Hepatocyte (in vitro differentiated cells): ENCODE measurements at regions not wholly inside any gene's neighbourhood (a gene's known extent, or its start where the extent isn't known, plus 50 kb on each side); places are given as distances from the start of the nearest gene placed in this dataset.
"Not testable (repeated sequence)": the region's sequence is repeated elsewhere in the genome, so short reads cannot be mapped to it uniquely, and the experiment has no call there.

Source experiments
- DNase-seq: peaks from one replicate; pipeline ENCODE4 v3.0.0-alpha.2; 2016; ENCODE audit warnings: low spot score
- H2AFZ ChIP-seq: fragments of 200-600 bp; sonication (generic); 2 replicates; pipeline ENCODE4 v1.6.0; 2016; ENCODE audit warnings: antibody characterized with exemption, mild to moderate bottlenecking
- H3K27ac ChIP-seq: fragments of 200-600 bp; sonication (generic); 2 replicates; pipeline ENCODE4 v1.5.1; 2016; ENCODE audit warnings: mild to moderate bottlenecking
- H3K27me3 ChIP-seq: fragments of 200-600 bp; sonication (generic); 2 replicates; pipeline ENCODE4 v1.6.1; 2016
- H3K36me3 ChIP-seq: fragments of 200-600 bp; sonication (generic); replicated peaks from 2 replicates; pipeline ENCODE4 v1.5.1; 2016; ENCODE audit warnings: low read depth; ENCODE audit not compliant: insufficient read depth
- H3K4me1 ChIP-seq: fragments of 200-600 bp; sonication (generic); 2 replicates; pipeline ENCODE4 v1.5.1; 2016; ENCODE audit warnings: mild to moderate bottlenecking, moderate library complexity; ENCODE audit not compliant: insufficient read depth
- H3K4me2 ChIP-seq: fragments of 200-600 bp; sonication (generic); 2 replicates; pipeline ENCODE4 v1.6.0; 2016
- H3K4me3 ChIP-seq: fragments of 200-600 bp; sonication (generic); 2 replicates; pipeline ENCODE4 v1.5.1; 2016; ENCODE audit warnings: mild to moderate bottlenecking
- H3K79me2 ChIP-seq: fragments of 200-600 bp; sonication (generic); 2 replicates; pipeline ENCODE4 v1.6.0; 2017; ENCODE audit warnings: mild to moderate bottlenecking
- H3K9me2 ChIP-seq: fragments of 200-600 bp; sonication (generic); replicated peaks from 2 replicates; pipeline ENCODE4 v1.6.0; 2017; ENCODE audit warnings: mild to moderate bottlenecking; ENCODE audit not compliant: insufficient read depth
- H3K9me3 ChIP-seq: fragments of 200-600 bp; sonication (generic); 2 replicates; pipeline ENCODE4 v1.5.1; 2016; ENCODE audit warnings: low read depth, mild to moderate bottlenecking
- H4K20me1 ChIP-seq: fragments of 200-600 bp; sonication (generic); 2 replicates; pipeline ENCODE4 v1.6.0; 2016; ENCODE audit warnings: mild to moderate bottlenecking; ENCODE audit not compliant: insufficient read depth, poor library complexity, severe bottlenecking
- EZH2 ChIP-seq: fragments of 200-600 bp; sonication (generic); IDR thresholded peaks from 2 replicates; pipeline ENCODE4 v1.6.1; 2016; ENCODE audit warnings: antibody characterized with exemption, mild to moderate bottlenecking, borderline replicate concordance
- EZH2phosphoT487 ChIP-seq: fragments of 200-600 bp; sonication (generic); IDR thresholded peaks from one replicate; pipeline ENCODE4 v1.6.1; 2018; ENCODE audit warnings: antibody characterized with exemption, mild to moderate bottlenecking, low read depth, moderate library complexity; ENCODE audit not compliant: unreplicated experiment, severe bottlenecking
- WGBS: methylation state at CpG from one replicate; pipeline ENCODE4 v1.1.6; 2016; ENCODE audit warnings: low lambda C conversion rate; ENCODE audit errors: missing lambda C conversion rate; 5-methylcytosine and 5-hydroxymethylcytosine counted together
- TF ChIP-seq, protein P1 (sequence below): fragments of 200-600 bp; sonication (generic); IDR thresholded peaks from 2 replicates; pipeline ENCODE4 v1.5.1; 2016; ENCODE audit warnings: antibody characterized with exemption, mild to moderate bottlenecking; ENCODE audit not compliant: poor library complexity

DNA sequence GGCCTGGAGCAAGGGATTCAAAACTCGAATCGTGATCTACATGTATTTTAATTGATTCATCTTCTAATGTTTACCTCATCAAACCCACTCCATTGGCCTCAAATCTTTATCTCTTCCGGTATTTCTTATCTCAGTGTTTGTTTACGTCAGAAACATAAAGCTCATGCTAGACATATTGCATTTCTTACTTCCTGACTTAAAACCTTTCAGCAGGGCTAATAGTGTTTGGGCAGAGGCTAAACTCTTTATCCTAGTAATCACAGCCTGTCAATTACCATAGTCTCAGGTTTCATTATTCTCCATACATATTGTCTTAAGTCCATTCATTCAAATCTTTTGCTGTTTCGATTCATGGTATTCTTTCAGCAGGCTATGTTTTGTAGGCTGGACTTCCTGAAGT lies 81.3 kb upstream of the AGR3 start:
- Histone ChIP-seq H3K9me2 (no peaks in the 10 kb centered on the region), H3K4me2 (no peak overlapping the region), H3K27ac (peak overlapping the region; percentile 3), H3K9me3 (no peaks in the 10 kb centered on the region), H4K20me1 (no peaks in the 10 kb centered on the region), H3K4me3 (no peak overlapping the region), H3K27me3 (no peaks in the 10 kb centered on the region), H3K36me3 (no peaks in the 10 kb centered on the region), H3K79me2 (no peaks in the 10 kb centered on the region), H2AFZ (peak overlapping the region; percentile 38), H3K4me1 (peaks cover 4% of the 10 kb centered on the region)
- TF ChIP-seq EZH2 (no peak), EZH2phosphoT487 (no peak)
- TF ChIP-seq, protein P1, sequence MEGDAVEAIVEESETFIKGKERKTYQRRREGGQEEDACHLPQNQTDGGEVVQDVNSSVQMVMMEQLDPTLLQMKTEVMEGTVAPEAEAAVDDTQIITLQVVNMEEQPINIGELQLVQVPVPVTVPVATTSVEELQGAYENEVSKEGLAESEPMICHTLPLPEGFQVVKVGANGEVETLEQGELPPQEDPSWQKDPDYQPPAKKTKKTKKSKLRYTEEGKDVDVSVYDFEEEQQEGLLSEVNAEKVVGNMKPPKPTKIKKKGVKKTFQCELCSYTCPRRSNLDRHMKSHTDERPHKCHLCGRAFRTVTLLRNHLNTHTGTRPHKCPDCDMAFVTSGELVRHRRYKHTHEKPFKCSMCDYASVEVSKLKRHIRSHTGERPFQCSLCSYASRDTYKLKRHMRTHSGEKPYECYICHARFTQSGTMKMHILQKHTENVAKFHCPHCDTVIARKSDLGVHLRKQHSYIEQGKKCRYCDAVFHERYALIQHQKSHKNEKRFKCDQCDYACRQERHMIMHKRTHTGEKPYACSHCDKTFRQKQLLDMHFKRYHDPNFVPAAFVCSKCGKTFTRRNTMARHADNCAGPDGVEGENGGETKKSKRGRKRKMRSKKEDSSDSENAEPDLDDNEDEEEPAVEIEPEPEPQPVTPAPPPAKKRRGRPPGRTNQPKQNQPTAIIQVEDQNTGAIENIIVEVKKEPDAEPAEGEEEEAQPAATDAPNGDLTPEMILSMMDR: no peak
- 42% methylated on average over 5 of the region's 5 CpGs for whole genome bisulfite sequencing
- DNase-seq: no peak

DNA sequence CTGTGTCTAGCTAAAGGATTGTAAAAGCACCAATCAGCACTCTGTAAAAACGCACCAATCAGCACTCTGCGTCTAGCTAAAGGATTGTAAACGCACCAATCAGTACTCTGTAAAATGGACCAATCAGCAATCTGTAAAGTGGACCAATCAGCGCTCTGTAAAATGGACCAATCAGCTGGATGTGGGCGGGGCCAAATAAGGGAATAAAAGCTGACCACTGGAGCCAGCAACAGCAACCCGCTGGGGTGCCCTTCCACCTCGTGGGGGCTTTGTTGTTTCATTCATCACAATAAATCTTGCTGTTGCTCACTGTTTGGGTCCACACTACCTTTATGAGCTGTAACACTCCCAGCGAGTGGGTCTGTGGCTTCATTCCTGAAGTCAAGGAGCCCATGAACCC lies 83.9 kb upstream of the AGR3 start:
- not testable (repeated sequence) for H3K36me3 ChIP-seq, H4K20me1 ChIP-seq, H3K4me2 ChIP-seq, H3K9me3 ChIP-seq, H3K4me3 ChIP-seq, H3K79me2 ChIP-seq, H3K27me3 ChIP-seq, H3K9me2 ChIP-seq, H3K27ac ChIP-seq, H3K4me1 ChIP-seq, H2AFZ ChIP-seq, DNase-seq
- WGBS: 93% methylated on average over 8 of the region's 8 CpGs

DNA sequence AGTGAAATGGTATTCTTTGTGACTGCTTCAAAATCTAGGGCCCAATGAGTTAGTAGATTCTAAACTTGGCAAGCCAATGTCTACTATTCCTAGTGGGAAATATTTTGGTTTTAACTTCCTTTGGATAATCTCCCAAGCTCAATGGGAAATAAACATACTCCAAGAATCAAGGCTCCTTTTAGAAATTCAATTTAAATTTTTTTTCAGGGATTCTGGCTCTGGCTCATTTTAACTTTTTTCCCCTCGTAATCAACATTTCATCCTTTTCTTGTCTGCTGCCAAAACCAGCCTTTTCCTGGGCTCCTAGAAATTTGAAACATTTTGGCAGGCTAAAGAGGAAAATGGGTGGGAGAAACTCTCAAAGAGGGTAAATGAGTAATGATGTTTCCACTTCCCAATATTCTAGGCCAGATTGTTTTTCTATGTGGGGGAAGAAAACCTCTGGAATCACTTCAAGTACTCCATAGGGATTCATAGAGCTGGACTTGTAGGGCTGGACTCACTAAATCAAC lies 85.6 kb upstream of the AGR3 start:
- 57% methylated on average over 1 of the region's 1 CpG for WGBS
- no peaks in the 10 kb centered on the region for H4K20me1 ChIP-seq
- no peak overlapping the region for H2AFZ ChIP-seq
- no peak for DNase-seq
- H3K4me3 ChIP-seq: no peak overlapping the region
- no peak overlapping the region for H3K27ac ChIP-seq
- H3K4me1 ChIP-seq: peaks cover 4% of the 10 kb centered on the region
- no peaks in the 10 kb centered on the region for H3K27me3 ChIP-seq
- TF ChIP-seq EZH2: no peak
- TF ChIP-seq, protein P1: no peak
- no peak for TF ChIP-seq EZH2phosphoT487
- H3K9me3 ChIP-seq: no peaks in the 10 kb centered on the region
- H3K36me3 ChIP-seq: no peaks in the 10 kb centered on the region
- no peak overlapping the region for H3K4me2 ChIP-seq
- H3K79me2 ChIP-seq: no peaks in the 10 kb centered on the region
- no peaks in the 10 kb centered on the region for H3K9me2 ChIP-seq

DNA sequence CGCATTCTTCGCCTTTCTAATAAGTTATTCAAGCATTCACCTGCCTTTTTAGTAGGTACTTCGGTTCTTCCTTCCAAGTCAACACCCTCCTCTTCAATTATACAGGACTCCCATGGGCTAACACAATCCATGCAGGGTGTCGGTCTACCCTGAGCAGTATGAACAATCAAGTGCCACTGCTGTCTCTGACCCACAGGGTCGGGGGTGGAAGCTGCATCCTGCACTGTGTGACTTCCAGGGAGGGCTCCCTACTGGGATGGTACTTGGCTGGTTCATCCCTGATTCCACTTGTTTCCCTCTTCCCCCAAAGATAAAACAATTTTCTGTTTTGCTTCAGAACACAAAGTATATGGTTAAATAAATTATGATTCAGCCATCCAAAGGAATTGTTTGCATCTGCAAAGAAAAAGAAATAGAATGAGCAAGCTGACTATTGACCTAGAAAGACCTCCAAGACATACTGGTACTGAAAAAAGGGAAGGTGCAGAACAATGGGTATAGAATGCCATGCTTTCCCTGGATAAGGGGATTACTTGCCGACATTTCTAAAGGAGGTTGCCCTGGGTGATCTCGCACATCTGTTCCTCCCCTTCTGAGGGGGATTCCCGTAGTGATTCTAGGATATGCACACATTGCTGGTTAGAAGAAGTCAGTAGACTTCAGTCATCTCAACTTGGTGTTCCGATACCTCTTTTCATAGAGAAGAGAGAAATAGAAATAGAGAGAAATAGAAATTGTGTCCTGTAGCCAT lies 89.1 kb upstream of the AGR3 start:
- H3K9me2 ChIP-seq: no peaks in the 10 kb centered on the region
- no peak overlapping the region for H3K27ac ChIP-seq
- H2AFZ ChIP-seq: no peak overlapping the region
- H3K79me2 ChIP-seq: no peaks in the 10 kb centered on the region
- no peak for TF ChIP-seq EZH2
- H3K9me3 ChIP-seq: no peaks in the 10 kb centered on the region
- H3K4me1 ChIP-seq: no peaks in the 10 kb centered on the region
- WGBS: 90% methylated on average over 9 of the region's 9 CpGs
- DNase-seq: no peak
- H3K36me3 ChIP-seq: no peaks in the 10 kb centered on the region
- no peak overlapping the region for H3K4me2 ChIP-seq
- H3K4me3 ChIP-seq: no peak overlapping the region
- no peaks in the 10 kb centered on the region for H3K27me3 ChIP-seq
- no peaks in the 10 kb centered on the region for H4K20me1 ChIP-seq
